ENCODE measurements at regions not wholly inside any gene's neighbourhood (a gene's known extent, or its start where the extent isn't known, plus 50 kb on each side); places are given as distances from the start of the nearest gene placed in this dataset.

GRCh38 chr1:234733427-234733826 lies 123.4 kb upstream of the IRF2BP2 start:
- H3K36me3 ChIP-seq (ENCODE audit: control insufficient read depth, insufficient read depth, low read length): no peaks in the 10 kb centered on the region
- CTCF ChIA-PET (ENCODE audit: low intra/inter-chr PET ratio): no interaction called here
- ATAC-seq: no peak
- no peak overlapping the region for H2AFZ ChIP-seq (ENCODE audit: low read depth, low read length)
- H3K4me2 ChIP-seq (ENCODE audit: insufficient read depth, low read length): no peak overlapping the region
- FAIRE-seq: no peak
- no peak overlapping the region for H3K9ac ChIP-seq (ENCODE audit: insufficient read depth in 1 of 2, low read depth in 2 of 2, low read length in 2 of 2)
- no peaks in the 10 kb centered on the region for H3K9me1 ChIP-seq (ENCODE audit: control insufficient read depth, insufficient read depth, low read length)
- DNase-seq (ENCODE audit: extremely low read depth in 1 of 4, low spot score in 3 of 4): no peak
- H3K27me3 ChIP-seq (ENCODE audit: control insufficient read depth in 2 of 2, insufficient read depth in 2 of 2, low read length in 2 of 2): no peaks in the 10 kb centered on the region
- H3K27ac ChIP-seq (ENCODE audit: extremely low read depth, low read depth, low read length): no peak overlapping the region
- POLR2A ChIA-PET: interaction anchor here (0.5 to 0.8 kb wide), 2 partner anchors 8 to 251 kb away, joined by 3 read pairs; no protein-coding TSS in a partner anchor
- no peaks in the 10 kb centered on the region for H3K79me2 ChIP-seq (ENCODE audit: control insufficient read depth, insufficient read depth, low read length)
- no peak overlapping the region for H3K4me3 ChIP-seq
- no peak for TF ChIP-seq TFE3 (CRISPR knock-in tag; IDR thresholded peaks at IDR 0.05)
- no peak for TF ChIP-seq ZNF232 (CRISPR knock-in tag; IDR thresholded peaks at IDR 0.05)
- 0 out of 2 replicates have a peak, but pooled peaks have one; percentile 28 for TF ChIP-seq CEBPB (tag; IDR thresholded peaks at IDR 0.05)
- TF ChIP-seq MNT (conservative IDR thresholded peaks at IDR 0.05): no peak
- no peak for TF ChIP-seq KLF10 (CRISPR knock-in tag; IDR thresholded peaks at IDR 0.05)
- no peak; the same call in 1 of the 2 replicates for TF ChIP-seq CEBPG (CRISPR knock-in tag; IDR thresholded peaks at IDR 0.05)
- peak in 1 of 2 experiments; percentile 11; a peak in 1 of 4 replicates for TF ChIP-seq CEBPG (tag; conservative IDR thresholded peaks at IDR 0.05 in 1 of 2, IDR thresholded peaks at IDR 0.05 in 1 of 2)
- intact Hi-C loops (cut with micrococcal nuclease) (no loop called here), in situ Hi-C loops (cut with MboI) (loop anchor here (5.0 to 10.0 kb wide), 2 partner anchors 134 to 239 kb away; no protein-coding TSS in a partner anchor)
- H3K9me3 ChIP-seq (replicated peaks; ENCODE audit: control insufficient read depth, insufficient read depth, low read depth, low read length): no peaks in the 10 kb centered on the region
- peaks cover 27 to 34% of the 10 kb centered on the region in 2 experiments for H3K4me1 ChIP-seq (replicated peaks in 1 of 2; ENCODE audit: control insufficient read depth in 2 of 2, insufficient read depth in 2 of 2, low read length in 2 of 2)
- no TSS peak for BruUV-seq (replicated peaks)
- H4K20me1 ChIP-seq (replicated peaks; ENCODE audit: control insufficient read depth, insufficient read depth, low read length): no peaks in the 10 kb centered on the region
- 89% methylated on average over 6 of the region's 6 CpGs for WGBS (ENCODE audit: insufficient coverage, low coverage, missing lambda C conversion rate)

Measured in K562 (cell line).